NCI-H2107 (cell line): ENCODE measurements at regions not wholly inside any gene's neighbourhood (a gene's known extent, or its start where the extent isn't known, plus 50 kb on each side); places are given as distances from the start of the nearest gene placed in this dataset.
"Not testable (repeated sequence)": the region's sequence is repeated elsewhere in the genome, so short reads cannot be mapped to it uniquely, and the experiment has no call there.

ENCODE experiments used
- DNase-seq: peaks from one replicate; lab custom pipeline; 2025; lab: John Stamatoyannopoulos, UW

DNA sequence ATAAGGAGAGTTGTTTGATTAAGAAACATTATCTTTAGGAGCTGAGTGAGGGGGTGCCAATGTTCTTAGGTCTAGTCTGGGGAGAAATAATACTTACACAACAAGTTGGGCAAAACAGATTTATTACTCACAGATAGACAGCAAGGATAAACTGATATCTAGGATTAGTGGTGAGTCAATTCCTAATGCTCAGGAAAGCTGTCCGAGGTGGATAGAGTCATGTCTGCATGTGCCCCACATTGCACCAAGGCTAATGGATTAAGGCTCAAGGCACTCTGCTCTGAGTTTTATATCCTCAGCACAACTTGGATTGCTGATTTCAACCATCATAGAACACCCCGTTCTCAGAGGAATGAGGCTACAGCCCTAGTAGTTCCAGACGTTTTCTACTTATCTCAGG, 1042.3 kb downstream of the OTOL1 start:
- DNase-seq, result no peak

DNA sequence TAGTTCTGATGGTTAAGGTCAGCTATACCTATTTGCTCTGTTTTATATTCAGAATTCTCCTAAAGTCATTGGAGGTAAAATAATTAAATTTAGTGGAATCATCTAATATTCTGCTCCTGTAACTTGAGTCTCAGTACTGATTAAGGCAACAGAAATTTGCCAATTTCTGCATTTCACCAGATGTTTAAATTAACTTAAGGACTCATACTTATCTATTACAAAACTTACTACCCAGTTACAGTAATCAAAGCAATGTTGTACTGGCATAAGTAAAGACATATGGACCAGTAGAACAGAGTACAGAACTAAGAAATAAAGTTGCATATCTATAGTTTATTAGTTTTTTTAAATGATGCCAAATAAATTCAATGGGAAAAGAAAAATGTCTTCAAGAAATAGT, 1043.8 kb downstream of the OTOL1 start:
- DNase-seq, result no peak

DNA sequence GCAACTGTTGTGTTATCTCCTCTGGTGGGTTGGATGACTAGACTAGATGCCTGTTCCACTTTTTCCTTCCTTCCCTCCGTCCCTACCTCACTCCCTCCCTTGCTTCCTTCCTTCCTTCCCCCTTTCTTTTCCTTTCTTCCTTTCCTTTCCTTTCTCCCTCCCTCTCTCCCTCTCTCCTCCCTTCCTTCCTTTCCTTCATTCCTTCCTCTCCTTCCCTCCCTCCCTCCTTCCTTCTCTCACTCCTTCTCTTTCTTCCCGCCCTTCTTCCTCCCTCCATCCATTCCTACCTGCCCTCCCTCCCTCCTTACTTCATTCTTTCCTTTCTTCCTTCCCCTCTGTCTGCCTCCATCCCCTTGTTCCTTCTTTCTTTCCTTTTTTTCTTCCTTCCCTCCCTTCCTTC, 1045.3 kb downstream of the OTOL1 start:
- DNase-seq, result no peak

DNA sequence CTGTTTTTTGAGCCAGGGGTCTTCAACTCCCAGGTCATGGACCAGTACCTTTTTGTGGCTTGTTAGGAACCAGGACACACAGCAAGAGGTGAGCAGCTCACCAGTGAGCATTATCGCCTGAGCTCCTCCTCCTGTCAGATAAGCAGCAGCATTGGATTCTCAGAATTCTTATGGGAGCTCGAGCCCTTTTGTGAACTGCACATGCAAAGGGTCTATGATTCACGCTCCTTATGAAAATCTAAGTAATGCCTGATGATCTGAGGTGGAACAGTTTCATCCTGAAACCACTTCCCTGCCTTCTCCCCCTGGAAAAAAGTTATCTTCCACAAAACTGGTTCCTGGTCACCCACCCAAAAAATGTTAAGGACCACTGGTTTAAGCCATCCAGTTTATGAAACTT, 1047.6 kb downstream of the OTOL1 start:
- DNase-seq, result no peak

DNA sequence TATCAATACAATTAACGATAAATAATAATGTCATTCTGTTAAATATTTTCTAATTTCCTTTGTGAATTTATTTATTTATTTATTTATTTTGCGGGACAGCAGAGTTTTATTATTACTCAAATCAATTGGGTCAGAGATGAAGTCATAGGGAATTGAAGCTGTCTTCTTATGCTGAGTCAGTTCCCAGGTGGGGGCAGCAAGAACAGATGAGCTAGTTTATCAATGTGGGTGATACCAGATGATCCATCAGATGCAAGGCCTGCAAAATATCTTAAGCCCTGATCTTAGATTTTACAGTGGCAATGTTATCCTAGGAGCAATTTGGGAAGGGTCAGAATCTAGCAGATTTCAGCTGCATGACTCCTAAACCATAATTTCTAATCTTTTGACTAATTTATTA, 1050.3 kb downstream of the OTOL1 start:
- DNase-seq, result no peak

DNA sequence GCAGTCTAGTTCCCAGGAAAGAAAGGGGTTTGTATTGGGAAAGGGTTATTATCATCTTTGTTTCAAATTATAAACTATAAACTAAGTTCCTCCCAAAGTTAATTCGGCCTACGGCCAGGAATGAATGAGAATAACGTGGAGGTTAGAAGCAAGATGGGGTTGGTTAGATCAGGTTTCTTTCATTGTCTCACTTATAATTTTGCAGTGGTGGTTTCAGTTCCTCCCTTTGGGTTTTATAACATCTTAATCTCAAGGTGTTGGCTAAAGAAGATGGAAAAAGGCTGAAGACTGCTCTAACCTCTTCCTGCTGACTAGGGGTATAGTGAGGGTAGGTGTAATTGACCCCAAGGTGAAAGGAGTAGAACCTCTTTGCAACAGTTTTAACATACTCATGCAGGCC, 1050.7 kb downstream of the OTOL1 start:
- no peak for DNase-seq

DNA sequence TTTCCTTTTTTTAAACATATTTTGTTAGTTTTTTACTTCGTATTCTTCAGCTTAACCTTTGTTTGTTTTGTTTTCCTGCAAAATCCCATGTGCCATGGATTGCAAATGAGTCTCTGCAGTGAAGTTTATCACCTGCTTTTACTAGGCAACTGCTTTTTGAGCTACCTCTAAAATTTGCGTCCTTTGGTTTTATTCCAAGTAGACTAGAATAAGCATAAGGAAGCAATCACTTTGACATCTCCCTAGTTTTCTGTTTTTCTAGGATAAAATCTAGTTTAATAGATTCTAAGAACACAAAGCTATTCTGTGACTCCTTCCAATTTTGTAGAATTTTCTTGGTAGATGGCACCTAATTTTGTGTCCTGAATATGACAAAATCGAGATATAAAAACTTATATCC, 1059.2 kb downstream of the OTOL1 start:
- DNase-seq, result no peak

DNA sequence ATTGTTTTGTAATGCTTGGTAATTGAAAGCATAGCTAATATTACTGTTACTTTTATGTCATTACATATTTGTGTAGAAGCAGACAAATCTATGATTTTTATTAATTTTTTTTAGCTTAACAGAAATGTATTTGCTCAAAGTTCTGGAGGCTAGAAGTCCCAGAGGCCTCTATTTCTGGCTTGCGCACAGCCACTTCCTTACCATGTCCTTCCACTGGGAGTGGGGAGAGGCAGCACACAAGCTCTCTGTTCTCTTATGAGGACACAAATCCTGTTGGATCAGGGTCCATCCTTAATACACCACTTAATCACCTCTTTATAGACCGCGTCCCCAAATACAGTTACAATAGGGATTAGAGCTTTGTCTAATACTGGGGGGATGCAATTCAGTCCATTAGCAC, 1061.4 kb downstream of the OTOL1 start:
- no peak for DNase-seq

DNA sequence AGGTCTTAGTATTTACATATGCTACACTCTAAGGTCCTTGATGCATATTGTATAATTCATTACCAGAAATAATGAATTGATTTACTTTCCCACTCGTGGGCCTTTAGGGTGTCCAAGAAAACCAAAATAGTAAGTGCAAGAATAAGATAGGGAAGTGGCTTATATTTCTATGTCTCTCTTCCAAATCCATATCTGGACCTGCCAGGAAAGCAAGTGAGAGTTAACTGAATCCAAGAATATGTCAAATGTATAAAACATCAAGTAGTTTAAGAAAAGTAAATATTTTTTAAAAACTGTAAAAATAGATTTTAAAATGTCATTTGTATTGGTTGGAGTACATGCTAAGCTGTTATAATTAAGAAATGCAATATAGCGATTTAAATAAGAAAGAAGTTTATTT, 1072.1 kb downstream of the OTOL1 start:
- no peak for DNase-seq

DNA sequence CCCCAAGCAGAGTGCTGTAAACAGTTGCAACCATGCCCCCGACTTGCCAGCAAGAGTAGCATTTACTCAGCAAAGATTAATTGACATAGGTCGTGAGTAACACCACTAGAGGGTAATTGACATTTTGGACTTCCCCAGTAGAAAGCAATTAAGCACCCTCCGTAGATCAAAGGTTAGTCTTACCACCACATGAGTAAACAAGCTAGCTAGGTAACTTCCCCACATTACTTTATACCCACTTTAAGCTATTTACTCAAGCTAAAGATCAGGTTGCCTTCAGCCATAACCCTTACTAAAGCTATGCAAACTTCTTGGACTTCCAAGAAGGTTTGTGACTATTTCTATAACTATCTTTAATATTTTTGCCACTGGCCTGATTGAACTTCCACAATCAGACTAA, 1072.7 kb downstream of the OTOL1 start:
- no peak for DNase-seq

DNA sequence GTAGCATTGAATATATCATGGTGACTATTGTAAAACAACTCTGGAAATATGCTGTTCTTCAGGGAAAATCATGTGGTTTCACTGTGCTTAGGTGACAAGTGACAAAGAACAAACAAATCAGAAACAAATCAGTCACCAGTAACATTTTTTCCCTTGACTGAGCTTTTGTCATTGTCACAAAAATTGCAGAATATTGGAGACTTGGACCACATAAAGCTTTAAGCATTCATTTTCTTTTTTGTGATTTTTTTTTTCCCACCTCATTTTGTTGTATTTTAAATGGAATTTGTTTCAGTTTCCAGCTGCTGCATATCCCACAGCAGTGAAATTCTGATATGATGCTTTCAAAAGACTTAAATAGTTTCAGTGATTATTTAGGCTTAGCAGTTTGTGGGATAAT, 1088.4 kb downstream of the OTOL1 start:
- DNase-seq, result no peak

DNA sequence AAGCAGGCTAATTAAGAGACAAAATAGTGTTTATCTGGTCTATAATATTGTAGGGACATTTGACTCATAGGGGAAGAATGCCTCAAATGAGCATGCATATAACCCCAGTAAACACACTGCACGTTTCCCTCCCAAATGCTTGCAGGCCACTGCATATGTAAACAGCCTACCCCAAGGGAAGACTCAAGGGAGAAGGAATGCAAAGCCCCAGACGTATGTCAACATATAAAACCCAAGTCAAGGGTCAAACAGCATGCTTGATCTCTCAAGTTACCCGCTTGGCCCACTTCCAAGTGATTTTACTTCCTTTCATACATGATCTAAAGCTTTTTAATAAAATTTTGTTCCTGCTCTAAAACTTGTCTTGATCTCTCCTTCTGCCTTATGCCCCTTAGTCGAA, 1090.0 kb downstream of the OTOL1 start:
- no peak for DNase-seq

DNA sequence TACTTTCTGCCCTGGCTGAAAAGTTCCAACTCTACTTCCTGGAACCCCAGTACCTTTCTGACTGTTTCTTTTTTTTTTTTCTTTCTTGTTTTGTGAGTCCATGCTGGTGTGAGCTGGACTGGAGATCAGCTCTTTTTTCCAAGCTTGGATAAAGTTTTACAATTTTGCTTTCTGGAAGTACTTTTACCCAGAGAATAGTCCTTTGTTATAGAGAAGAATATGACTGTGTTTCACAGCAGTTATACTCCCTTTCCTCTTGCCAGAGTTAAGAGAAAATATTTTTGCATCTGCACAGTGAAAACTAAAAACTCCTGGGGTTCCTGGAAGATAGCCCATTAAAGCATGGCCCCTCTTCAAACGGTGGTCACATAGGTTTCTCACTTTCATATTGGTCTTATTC, 1100.6 kb downstream of the OTOL1 start:
- DNase-seq, result no peak

DNA sequence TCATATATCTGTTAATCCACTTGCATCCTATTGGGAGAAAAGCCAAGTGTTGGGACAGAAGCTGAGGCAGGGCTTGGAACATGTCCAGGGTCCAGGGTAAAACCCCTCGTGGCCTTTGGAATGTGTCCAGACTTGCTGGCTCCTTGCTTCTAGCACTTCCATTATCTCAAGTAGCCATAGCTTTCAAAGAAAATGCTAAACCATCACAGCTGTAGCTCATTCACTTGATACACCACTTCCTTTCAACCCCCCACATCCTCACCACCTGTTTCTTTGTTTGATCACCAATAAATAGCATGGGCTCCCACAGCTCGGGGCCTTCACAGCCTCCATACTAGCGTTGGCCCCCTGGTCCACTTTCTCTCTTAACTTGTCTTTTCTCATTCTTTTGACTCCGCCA, 1101.9 kb downstream of the OTOL1 start:
- peak; percentile 45 for DNase-seq

DNA sequence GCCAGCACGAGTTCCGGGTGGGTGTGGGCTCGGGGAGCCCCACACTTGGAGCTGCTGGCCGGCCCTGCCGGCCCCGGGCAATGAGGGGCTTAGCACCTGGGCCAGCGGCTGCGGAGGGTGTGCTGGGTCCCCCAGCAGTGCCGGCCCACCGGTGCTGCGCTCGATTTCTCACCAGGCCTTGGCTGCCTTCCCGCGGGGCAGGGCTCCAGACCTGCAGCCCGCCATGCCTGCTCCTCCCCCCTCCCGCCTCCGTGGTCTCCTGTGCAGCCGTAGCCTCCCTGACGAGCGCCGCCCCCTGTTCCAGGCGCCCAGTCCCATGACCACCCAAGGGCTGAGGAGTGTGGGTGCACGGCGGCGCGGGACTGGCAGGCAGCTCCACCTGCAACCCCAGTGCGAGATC, 1103.1 kb downstream of the OTOL1 start:
- not testable (repeated sequence) for DNase-seq

DNA sequence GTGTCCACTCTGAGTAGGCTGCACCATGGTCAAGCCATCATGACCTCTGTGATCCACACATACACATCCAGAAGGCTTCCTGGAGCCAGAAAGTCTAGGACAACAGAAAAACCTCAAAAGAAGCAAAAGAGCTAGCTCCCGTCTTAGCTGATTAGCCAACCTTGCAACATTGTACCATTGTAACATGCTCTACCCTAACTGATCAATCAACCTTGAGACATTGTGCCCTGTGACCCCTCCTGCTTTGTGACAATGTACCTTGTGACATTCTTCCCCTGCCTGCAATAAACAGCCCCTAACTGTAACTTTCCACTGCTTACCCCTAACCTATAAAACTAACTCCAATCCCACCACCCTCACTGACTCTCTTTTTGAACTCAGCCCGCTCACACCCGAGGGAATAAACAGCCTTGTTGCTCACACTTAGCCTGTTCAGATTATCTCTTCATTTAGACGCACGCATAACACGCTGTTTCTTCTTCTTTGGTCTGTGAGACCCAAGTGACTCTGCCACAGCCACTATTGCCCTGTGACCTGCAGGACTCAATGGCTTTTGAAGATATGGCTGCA, 1104.6 kb downstream of the OTOL1 start:
- no peak for DNase-seq

DNA sequence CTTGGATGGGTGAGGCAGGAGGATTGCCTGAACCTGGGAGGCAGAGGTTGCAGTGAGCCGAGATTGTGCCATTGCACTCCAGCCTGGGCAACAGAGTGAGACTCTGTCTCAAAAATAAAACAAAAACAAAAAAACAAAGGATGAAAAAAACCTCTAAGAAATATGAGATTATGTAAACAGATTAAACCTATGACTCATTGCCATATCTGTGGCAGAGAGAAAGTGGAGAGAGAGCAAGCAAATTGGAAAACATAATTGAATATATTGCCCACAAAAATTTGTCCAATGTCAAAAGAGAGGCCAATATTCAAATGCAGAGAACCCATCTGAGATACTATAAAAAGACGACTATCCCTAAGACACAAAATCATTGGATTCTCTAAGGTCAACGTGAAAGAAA, 1106.0 kb downstream of the OTOL1 start:
- no peak for DNase-seq

DNA sequence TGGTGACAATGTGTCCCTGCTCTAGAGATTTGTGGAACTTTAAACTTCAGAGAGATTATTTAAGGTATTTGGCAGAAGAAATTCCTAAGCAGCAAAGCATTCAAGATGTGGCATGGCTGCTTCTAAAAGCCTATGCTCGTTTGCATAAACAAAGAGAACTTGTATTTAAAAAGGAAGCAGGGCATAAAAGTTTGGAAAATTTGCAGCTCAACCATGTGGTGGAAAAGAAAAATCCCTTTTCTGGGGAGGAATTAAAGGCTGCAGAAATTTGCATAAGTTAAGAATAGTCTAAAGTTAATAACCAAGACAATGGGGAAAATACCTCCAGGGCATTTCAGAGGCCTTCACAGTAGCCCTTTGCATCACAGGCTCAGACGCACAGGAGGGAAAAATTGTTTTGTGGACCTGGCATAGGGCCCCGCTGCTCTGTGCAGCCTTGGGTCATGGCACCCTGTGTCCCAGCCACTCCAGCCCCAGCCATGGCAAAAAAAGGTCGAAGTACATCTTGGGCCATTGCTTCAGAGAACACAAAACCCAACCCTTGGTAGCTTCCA, 1109.1 kb downstream of the OTOL1 start:
- DNase-seq, result no peak

DNA sequence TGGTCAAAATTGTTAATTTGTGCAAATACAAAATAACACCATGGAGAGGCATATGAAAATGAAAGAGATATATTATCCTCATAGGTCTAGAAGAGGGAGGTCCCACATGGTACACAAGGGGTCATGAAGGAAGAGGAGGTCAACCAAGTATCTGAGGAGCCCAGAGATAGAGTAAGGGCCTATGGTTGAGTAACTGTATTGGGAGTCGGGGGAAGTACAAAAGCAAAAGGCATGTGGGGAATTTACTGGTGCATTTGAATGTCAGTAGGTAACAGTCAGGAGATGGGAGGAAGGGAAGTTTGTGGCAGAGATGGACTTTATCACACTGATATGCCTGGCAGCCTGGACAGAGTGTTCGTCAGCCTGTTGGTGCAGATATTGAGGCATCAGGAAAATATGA, 1113.7 kb downstream of the OTOL1 start:
- no peak for DNase-seq

DNA sequence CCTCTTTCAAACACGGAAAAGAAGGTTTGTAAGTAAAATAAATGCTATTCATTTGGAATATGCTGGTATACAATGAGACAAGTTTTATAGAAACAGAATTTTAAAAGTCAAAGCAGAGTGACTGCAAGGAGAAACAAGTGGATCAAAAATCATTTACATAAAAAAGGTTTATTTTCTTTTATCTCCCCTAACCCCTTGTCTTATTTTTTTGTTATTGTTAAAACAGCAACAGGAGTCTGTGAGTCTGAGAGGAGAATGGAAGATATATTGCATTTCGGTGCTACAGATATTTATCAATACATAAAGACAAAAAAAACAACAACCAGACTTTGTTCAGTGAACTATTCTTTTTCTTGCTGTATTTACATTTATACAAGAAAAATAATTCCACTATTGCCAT, 1116.4 kb downstream of the OTOL1 start:
- no peak for DNase-seq

DNA sequence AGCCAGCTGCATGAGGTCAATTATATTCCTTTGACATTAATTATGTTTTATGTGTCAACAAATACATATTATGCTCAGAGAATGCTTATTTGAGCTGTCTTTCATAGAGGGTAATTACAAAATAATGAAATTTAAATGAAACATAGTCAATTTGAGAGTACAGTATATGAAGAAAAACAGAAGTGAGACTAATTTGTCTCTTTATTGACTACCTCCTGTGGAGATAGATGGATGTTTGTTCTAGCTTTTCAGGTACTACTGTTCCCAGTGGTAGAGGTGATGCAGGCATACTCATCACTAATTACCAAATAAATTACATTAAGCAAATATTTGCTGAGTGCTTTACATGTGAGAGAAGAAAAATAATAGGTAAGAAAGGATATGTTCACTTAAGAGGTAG, 1129.6 kb downstream of the OTOL1 start:
- no peak for DNase-seq

DNA sequence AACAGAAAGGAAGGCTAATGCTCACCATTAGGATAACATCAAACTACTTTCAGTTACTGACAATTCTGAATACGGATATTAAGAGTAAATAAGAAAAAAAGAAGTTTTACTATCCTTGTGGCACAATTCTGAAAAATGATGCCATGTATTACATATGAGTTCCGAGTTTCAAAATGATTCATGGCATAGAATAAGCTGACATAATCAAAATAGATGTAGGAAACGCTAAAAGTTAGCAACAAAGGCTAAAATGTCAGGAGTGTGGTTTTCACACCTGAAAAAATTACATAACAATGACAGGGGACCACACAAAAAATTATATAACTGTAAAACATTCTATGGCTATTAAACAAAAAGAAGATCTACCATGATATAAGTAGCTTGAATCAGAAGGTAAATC, 1131.9 kb downstream of the OTOL1 start:
- DNase-seq, result no peak

DNA sequence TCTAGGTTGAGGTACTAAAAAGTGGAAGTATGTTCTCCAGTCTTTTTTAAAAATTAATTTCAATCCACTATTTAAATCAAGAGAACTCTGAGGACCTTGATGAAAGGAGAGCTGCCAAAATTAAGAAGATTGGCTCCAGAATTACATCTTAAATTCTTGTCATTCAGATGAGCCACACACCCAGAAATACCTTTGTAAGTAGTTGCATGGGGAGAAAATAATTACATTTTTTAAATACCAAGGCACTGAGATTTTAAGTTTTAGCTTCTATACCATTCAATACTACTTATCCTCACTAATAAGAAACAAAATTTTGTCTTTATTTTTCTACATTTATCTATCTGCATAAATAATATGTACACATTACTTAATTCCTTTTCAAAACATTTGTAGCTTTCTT, 1132.8 kb downstream of the OTOL1 start:
- no peak for DNase-seq

DNA sequence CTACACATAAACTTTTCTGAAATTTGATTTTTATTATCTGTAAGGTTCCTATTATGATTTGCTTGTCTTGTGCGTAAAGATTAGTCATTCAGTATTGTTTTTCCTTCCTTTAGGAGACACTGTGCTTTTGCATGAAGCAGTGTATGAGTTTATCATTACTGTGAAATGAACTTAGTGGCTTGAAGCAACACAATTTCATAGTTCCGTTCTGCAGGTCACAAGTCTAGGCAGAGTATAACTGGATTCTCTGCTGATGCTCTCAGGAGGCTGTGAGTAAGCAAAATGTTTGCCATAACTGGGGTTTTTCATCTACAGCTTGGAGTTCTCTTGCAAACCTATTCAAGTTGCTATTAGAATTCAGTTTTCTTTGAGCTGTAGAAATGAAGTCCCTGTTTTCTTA, 1136.1 kb downstream of the OTOL1 start:
- DNase-seq, result no peak

DNA sequence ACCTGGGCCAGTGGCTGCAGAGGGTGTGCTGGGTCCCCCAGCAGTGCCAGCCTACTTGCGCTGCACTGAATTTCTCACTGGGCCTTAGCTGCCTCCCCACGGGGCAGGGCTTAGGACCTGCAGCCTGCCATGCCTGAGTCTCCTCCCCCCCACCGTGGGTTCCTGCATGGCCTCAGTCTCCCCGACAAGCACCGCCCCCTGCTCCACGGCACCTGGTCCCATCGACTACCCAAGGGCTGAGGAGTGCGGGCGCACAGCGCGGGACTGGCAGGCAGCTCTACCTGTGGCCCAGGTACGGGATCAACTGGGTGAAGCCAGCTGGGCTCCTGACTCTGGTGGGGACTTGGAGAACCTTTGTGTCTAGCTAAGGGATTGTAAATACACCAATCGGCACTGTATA, 1143.6 kb downstream of the OTOL1 start:
- not testable (repeated sequence) for DNase-seq
